Thoracic aorta (tissue), 2 donors: ENCODE measurements at regions not wholly inside any gene's neighbourhood (a gene's known extent, or its start where the extent isn't known, plus 50 kb on each side); places are given as distances from the start of the nearest gene placed in this dataset.

Source experiments
- ATAC-seq: fragments of 150-250 bp; one replicate; pipeline ENCODE4 v1.8.0; 2017; ENCODE audit warnings: low read depth; ENCODE audit not compliant: insufficient number of reproducible peaks, low FRiP score
- DNase-seq: peaks from one replicate; pipeline ENCODE4 v3.0.0-alpha.2; 2020; ENCODE audit warnings: low spot score
- H3K27ac ChIP-seq, 2 donors: fragments of 200-600 bp; sonication (generic); 1 replicate in 1 of 2; 2 replicates in 1 of 2; pipeline ENCODE4 v1.5.1; 2016; ENCODE audit warnings: mild to moderate bottlenecking in 2 of 2, moderate library complexity in 2 of 2
- H3K27me3 ChIP-seq: fragments of 200-600 bp; sonication (generic); replicated peaks from 2 replicates; pipeline ENCODE4 v1.6.0; 2016; ENCODE audit warnings: mild to moderate bottlenecking; ENCODE audit not compliant: insufficient read depth
- H3K36me3 ChIP-seq: fragments of 200-600 bp; sonication (generic); one replicate; pipeline ENCODE4 v1.5.1; 2016
- H3K4me1 ChIP-seq, 2 donors: fragments of 200-600 bp; sonication (generic); 1 replicate in 1 of 2; 2 replicates in 1 of 2; pipeline versions ENCODE4 v1.5.1 to v1.6.0; 2016; ENCODE audit warnings: low read depth in 2 of 2, mild to moderate bottlenecking in 1 of 2; ENCODE audit not compliant: control insufficient read depth in 1 of 2
- H3K4me3 ChIP-seq: fragments of 200-600 bp; sonication (generic); 2 replicates; pipeline ENCODE4 v1.5.1; 2016; ENCODE audit warnings: mild to moderate bottlenecking
- H3K9me3 ChIP-seq: fragments of 200-600 bp; sonication (generic); 2 replicates; pipeline ENCODE4 v1.5.1; 2016
- TF ChIP-seq, protein P1 (sequence below): fragments of 200-600 bp; sonication (generic); IDR thresholded peaks from one replicate; pipeline ENCODE4 v1.5.1; 2019; ENCODE audit warnings: antibody characterized with exemption

DNA sequence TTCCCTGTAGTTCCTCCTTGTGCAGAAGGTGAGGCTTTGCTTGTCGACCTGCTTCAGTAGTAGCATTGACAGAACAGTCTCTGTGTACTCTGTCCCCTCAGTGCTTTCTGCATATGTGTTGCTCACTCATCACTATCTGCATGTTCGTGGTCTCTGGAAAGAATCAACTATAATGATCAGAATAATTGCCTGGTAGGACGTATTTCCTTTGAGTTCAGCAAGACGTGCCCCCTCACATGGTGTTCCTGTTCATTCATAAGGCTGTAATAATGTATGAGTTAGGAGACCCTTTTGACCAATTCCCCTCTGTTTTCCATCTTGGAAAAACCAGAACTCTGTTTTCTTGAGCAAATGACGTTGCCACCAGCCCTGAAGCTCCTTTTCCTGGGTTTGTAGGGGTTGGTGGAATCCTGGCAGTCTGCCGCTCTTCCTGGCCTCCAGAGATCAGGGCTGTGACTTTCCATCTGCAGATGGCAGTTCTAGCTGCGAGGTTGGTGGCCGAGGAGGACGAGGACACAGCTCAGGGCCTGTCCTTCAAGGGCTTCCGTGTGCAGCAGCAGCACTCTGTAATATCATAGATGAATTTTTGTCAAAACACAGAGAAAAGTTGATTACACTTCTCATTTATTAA is 61.9 kb downstream of the EXOSC2 start:
- TF ChIP-seq, protein P1, sequence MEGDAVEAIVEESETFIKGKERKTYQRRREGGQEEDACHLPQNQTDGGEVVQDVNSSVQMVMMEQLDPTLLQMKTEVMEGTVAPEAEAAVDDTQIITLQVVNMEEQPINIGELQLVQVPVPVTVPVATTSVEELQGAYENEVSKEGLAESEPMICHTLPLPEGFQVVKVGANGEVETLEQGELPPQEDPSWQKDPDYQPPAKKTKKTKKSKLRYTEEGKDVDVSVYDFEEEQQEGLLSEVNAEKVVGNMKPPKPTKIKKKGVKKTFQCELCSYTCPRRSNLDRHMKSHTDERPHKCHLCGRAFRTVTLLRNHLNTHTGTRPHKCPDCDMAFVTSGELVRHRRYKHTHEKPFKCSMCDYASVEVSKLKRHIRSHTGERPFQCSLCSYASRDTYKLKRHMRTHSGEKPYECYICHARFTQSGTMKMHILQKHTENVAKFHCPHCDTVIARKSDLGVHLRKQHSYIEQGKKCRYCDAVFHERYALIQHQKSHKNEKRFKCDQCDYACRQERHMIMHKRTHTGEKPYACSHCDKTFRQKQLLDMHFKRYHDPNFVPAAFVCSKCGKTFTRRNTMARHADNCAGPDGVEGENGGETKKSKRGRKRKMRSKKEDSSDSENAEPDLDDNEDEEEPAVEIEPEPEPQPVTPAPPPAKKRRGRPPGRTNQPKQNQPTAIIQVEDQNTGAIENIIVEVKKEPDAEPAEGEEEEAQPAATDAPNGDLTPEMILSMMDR: no peak
- H3K4me3 ChIP-seq: no peak overlapping the region
- H3K9me3 ChIP-seq: no peaks in the 10 kb centered on the region
- no peak overlapping the region for H3K27ac ChIP-seq
- H3K4me1 ChIP-seq: peaks cover 8 to 22% of the 10 kb centered on the region in 2 donors
- no peak for ATAC-seq
- H3K27me3 ChIP-seq: no peaks in the 10 kb centered on the region
- no peak for DNase-seq
- H3K36me3 ChIP-seq: no peaks in the 10 kb centered on the region

GRCh38 chr9:130756037-130756436 is 62.5 kb downstream of the EXOSC2 start:
- no peaks in the 10 kb centered on the region for H3K36me3 ChIP-seq
- no peak for DNase-seq
- H3K4me1 ChIP-seq: peaks cover 8 to 22% of the 10 kb centered on the region in 2 donors
- TF ChIP-seq, protein P1: no peak
- no peaks in the 10 kb centered on the region for H3K9me3 ChIP-seq
- no peak overlapping the region for H3K27ac ChIP-seq
- ATAC-seq: no peak
- H3K4me3 ChIP-seq: no peak overlapping the region
- H3K27me3 ChIP-seq: no peaks in the 10 kb centered on the region

GRCh38 chr9:130756455-130757152 is 63.0 kb downstream of the EXOSC2 start:
- TF ChIP-seq, protein P1: no peak
- Histone ChIP-seq H3K4me1 (peaks cover 8 to 22% of the 10 kb centered on the region in 2 donors), H3K9me3 (no peaks in the 10 kb centered on the region), H3K4me3 (no peak overlapping the region), H3K36me3 (no peaks in the 10 kb centered on the region), H3K27ac (no peak overlapping the region), H3K27me3 (no peaks in the 10 kb centered on the region)
- ATAC-seq (no peak), DNase-seq (no peak)

GRCh38 chr9:130759738-130760137 is 66.2 kb downstream of the EXOSC2 start:
- Histone ChIP-seq H3K4me3 (no peak overlapping the region), H3K4me1 (peaks cover 8 to 27% of the 10 kb centered on the region in 2 donors), H3K27ac (no peak overlapping the region), H3K27me3 (no peaks in the 10 kb centered on the region), H3K9me3 (no peaks in the 10 kb centered on the region), H3K36me3 (no peaks in the 10 kb centered on the region)
- ATAC-seq (no peak), DNase-seq (no peak)
- TF ChIP-seq, protein P1: no peak

- DNase-seq (no peak), ATAC-seq (no peak)
- no peaks in the 10 kb centered on the region for H3K36me3 ChIP-seq
- H3K4me3 ChIP-seq: no peak overlapping the region
- no peaks in the 10 kb centered on the region for H3K9me3 ChIP-seq
- no peaks in the 10 kb centered on the region for H3K27me3 ChIP-seq
- H3K4me1 ChIP-seq: peaks cover 6 to 32% of the 10 kb centered on the region in 2 donors
- TF ChIP-seq, protein P1: no peak
- H3K27ac ChIP-seq: no peak overlapping the region
These were observed 70.0 kb downstream of the EXOSC2 start for GRCh38 chr9:130763331-130764171.
